ENCODE measurements at regions not wholly inside any gene's neighbourhood (a gene's known extent, or its start where the extent isn't known, plus 50 kb on each side); places are given as distances from the start of the nearest gene placed in this dataset.

GRCh38 chr10:3366735-3367405, 194.3 kb upstream of the PITRM1 start:
- H3K4me3 ChIP-seq (ENCODE audit: low read depth, low read length): no peak overlapping the region
- TF ChIP-seq, protein P1, sequence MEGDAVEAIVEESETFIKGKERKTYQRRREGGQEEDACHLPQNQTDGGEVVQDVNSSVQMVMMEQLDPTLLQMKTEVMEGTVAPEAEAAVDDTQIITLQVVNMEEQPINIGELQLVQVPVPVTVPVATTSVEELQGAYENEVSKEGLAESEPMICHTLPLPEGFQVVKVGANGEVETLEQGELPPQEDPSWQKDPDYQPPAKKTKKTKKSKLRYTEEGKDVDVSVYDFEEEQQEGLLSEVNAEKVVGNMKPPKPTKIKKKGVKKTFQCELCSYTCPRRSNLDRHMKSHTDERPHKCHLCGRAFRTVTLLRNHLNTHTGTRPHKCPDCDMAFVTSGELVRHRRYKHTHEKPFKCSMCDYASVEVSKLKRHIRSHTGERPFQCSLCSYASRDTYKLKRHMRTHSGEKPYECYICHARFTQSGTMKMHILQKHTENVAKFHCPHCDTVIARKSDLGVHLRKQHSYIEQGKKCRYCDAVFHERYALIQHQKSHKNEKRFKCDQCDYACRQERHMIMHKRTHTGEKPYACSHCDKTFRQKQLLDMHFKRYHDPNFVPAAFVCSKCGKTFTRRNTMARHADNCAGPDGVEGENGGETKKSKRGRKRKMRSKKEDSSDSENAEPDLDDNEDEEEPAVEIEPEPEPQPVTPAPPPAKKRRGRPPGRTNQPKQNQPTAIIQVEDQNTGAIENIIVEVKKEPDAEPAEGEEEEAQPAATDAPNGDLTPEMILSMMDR (IDR thresholded peaks at IDR 0.05; ENCODE audit: low read depth, low read length): no peak

GRCh38 chr10:3366043-3366442, 193.5 kb upstream of the PITRM1 start:
- TF ChIP-seq, protein P1 (IDR thresholded peaks at IDR 0.05; ENCODE audit: low read depth, low read length): no peak
- H3K4me3 ChIP-seq (ENCODE audit: low read depth, low read length): no peak overlapping the region

DNA sequence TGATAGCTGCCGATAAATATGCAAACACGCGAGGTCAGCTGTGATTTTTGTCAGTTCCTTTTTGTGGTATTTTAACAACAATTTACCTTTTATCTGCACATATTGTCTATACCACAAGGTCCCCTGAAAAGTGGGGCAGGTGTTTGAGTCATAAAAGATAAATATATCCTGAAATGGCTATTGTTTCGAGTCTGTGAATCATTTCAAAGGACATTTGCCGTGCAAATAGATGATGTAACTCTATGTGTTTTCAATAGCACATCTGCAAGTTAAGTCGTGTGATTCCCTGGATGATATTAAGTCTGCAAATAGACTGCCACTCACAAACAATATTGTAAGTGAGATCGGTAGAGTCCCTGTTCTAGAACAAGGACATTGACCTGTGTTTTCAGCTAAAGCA, 193.0 kb upstream of the PITRM1 start:
- TF ChIP-seq, protein P1 (IDR thresholded peaks at IDR 0.05; ENCODE audit: low read depth, low read length): no peak
- H3K4me3 ChIP-seq (ENCODE audit: low read depth, low read length): no peak overlapping the region

DNA sequence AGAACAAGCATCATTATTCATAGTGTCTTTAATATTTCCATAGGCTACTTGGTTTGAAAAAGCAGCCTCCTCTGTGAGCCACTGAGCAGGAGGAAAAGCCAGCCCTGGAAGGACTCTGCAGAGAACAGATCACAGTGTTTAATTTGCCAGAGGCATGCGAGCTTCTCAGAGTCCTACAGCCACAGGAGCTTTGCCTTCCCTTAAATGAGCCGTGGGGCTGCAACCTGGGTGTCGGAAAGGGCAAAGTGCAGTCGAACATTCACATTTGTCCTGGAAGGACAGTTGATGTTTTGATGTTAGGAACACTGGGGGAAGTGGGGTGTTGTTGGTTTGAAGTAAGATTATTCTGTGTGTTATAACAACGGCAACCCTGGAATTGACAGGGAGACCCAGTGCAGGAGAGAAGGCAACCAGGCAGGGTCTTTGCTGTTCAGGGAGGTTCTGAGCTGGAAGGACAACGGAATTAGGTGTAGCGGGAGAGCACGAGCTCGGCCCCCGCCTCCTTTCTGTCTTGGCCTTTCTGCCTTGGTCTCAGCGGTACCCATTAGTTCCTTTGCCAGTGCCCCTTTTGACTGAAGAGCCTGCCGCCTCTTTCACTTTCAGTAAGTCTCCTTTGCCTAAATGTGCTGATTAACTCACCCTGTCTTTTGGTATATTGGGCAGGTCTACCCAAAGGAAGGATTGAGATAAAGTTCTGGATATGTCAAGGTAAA, 192.3 kb upstream of the PITRM1 start:
- no peak overlapping the region for H3K4me3 ChIP-seq (ENCODE audit: low read depth, low read length)

DNA sequence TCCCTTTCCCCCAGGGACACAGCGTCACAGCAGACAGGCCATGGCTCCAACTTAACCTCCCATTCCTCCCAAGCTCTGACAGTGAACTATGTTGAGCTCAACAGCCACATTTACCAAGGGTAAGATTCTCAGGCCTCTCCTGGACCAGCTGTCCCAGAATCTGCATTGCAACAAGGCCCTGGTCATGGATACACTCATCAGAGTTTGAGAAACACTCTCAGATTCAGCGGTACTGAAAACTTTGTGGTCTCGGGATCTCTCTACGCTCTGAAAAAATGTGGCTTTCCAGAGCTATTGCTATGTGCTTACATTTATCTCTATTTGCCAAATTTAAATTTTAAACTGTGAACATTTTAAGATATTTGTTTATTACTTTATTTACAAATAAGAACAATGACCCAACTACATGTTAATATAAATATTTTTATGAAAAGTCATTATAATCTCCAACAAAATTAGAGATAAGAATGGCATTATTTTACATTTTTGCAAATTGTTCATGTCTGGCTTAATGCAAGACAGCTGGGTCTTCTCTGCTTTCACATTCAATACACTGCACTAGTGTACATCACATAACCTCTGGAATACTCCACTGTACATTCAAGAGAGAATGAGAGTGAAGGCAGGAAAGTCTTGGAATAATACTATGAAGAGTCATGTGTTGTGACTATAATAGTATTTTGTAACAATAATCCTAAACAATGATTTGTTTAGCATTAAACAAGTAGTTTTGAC, 190.9 kb upstream of the PITRM1 start:
- H3K4me3 ChIP-seq (ENCODE audit: low read depth, low read length): no peak overlapping the region
- TF ChIP-seq, protein P1 (IDR thresholded peaks at IDR 0.05; ENCODE audit: low read depth, low read length): no peak

More for the DNA sequence above, 192.3 kb upstream of the PITRM1 start:
- TF ChIP-seq, protein P1 (IDR thresholded peaks at IDR 0.05; ENCODE audit: low read depth, low read length): no peak

- TF ChIP-seq, protein P1 (IDR thresholded peaks at IDR 0.05; ENCODE audit: low read depth, low read length): no peak
- H3K4me3 ChIP-seq (ENCODE audit: low read depth, low read length): no peak overlapping the region
Observed at GRCh38 chr10:3362394-3362793, 189.8 kb upstream of the PITRM1 start.

GRCh38 chr10:3361640-3362039, 189.1 kb upstream of the PITRM1 start:
- no peak overlapping the region for H3K4me3 ChIP-seq (ENCODE audit: low read depth, low read length)
- TF ChIP-seq, protein P1 (IDR thresholded peaks at IDR 0.05; ENCODE audit: low read depth, low read length): no peak

Data from WI38 (cell line).